Gastrocnemius medialis (tissue), 4 donors: ENCODE measurements at regions not wholly inside any gene's neighbourhood (a gene's known extent, or its start where the extent isn't known, plus 50 kb on each side); places are given as distances from the start of the nearest gene placed in this dataset.

ENCODE experiments used
- CTCF ChIP-seq, 5 experiments: fragments of 450-650 bp in 3 of 5; fragments of 200-600 bp in 2 of 5; sonication (generic) in 2 of 5; IDR thresholded peaks in 4 of 5; conservative IDR thresholded peaks in 1 of 5; 1 replicate in 4 of 5; 2 replicates in 1 of 5; pipeline ENCODE4 v1.5.1; 2016 to 2019; ENCODE audit warnings: antibody characterized with exemption in 5 of 5, mild to moderate bottlenecking in 3 of 5, moderate library complexity in 3 of 5
- POLR2A ChIP-seq, 2 donors: fragments of 450-650 bp; IDR thresholded peaks; one replicate each; pipeline ENCODE4 v1.6.1; 2017; ENCODE audit warnings: antibody characterized with exemption in 2 of 2, mild to moderate bottlenecking in 2 of 2, moderate library complexity in 2 of 2

- TF ChIP-seq POLR2A (IDR thresholded peaks at IDR 0.05) (no peak), CTCF (IDR thresholded peaks at IDR 0.05 in 4 of 5, conservative IDR thresholded peaks at IDR 0.05 in 1 of 5) (no peak)
Measured at GRCh38 chr19:30968210-30968609, 381.0 kb downstream of the TSHZ3 start.
